ENCODE measurements at regions not wholly inside any gene's neighbourhood (a gene's known extent, or its start where the extent isn't known, plus 50 kb on each side); places are given as distances from the start of the nearest gene placed in this dataset.

DNA sequence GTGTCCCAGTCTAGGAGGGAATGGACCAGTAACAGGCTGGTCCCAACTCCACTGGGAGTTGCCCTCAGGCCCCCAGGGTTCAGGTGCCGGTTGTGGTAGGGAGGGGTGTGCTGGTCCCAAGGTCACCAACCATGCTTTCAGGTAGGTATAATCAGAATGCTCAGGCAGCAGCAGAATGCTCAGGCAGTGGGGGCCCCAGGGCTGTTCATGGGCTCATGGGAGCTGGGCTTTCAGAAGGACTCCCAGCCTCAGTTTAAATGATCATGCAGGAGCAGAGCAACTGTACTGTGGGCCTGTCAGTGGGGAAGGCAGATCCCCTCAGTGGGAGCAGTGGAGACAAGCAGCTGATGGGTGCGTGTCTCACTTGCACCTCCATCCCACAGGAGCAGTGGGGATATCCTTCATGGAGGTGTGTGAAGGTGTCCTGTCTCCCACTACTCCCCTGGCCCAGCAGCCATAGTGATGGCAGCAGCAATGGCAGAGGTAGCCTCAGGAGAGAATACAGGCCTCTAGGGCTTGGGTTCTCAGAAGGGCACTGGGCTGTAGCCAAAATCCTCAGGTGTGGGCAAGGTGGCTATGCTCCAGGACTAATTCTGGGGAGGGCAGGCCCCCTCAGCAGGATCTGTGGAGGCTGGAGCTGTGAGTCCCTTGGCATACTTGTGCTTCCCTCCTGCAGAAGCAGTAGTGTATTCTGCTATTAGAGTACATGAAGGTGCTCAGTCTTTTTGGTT, 917.3 kb upstream of the B3GALT2 start:
- TF ChIP-seq EP300 (IDR thresholded peaks at IDR 0.05; ENCODE audit: low read length) = no peak
- no peak for TF ChIP-seq POLR2AphosphoS5 (IDR thresholded peaks at IDR 0.05; ENCODE audit: control insufficient read depth, insufficient read depth, low read depth, low read length)
- TF ChIP-seq MXI1 (IDR thresholded peaks at IDR 0.05; ENCODE audit: low read depth, low read length) = no peak
- TF ChIP-seq, protein P1, sequence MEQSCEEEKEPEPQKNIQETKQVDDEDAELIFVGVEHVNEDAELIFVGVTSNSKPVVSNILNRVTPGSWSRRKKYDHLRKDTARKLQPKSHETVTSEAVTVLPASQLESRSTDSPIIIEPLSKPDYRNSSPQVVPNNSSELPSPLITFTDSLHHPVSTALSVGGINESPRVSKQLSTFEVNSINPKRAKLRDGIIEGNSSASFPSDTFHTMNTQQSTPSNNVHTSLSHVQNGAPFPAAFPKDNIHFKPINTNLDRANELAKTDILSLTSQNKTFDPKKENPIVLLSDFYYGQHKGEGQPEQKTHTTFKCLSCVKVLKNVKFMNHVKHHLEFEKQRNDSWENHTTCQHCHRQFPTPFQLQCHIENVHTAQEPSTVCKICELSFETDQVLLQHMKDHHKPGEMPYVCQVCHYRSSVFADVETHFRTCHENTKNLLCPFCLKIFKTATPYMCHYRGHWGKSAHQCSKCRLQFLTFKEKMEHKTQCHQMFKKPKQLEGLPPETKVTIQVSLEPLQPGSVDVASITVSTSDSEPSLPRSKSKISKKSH (CRISPR knock-in tag; IDR thresholded peaks at IDR 0.05) = no peak

All from K562 (cell line).